GM21528 (cell line): ENCODE measurements at regions not wholly inside any gene's neighbourhood (a gene's known extent, or its start where the extent isn't known, plus 50 kb on each side); places are given as distances from the start of the nearest gene placed in this dataset.
A peak's percentile ranks its signal among the peaks of the same experiment; 100 is the strongest.

Experiments used
- ATAC-seq: cut with Tn5 transposase; IDR thresholded peaks from one replicate; pipeline ENCODE4 v1.9.1; 2021; ENCODE audit warnings: mild to moderate bottlenecking, moderate library complexity; ENCODE audit not compliant: unreplicated experiment, low FRiP score

- no peak for ATAC-seq
These were observed 155.8 kb downstream of the TDRD15 start for GRCh38 chr2:21279525-21279924.

GRCh38 chr2:21280793-21281192 is 157.0 kb downstream of the TDRD15 start:
- ATAC-seq, result no peak

- ATAC-seq, result no peak
These were observed 157.6 kb downstream of the TDRD15 start for GRCh38 chr2:21281384-21281783.

- no peak for ATAC-seq
These were observed 158.2 kb downstream of the TDRD15 start for GRCh38 chr2:21281791-21282514.

- no peak for ATAC-seq
These were observed 158.7 kb downstream of the TDRD15 start for GRCh38 chr2:21282515-21282898.

- no peak for ATAC-seq
These were observed 164.5 kb downstream of the TDRD15 start for GRCh38 chr2:21288299-21288698.

GRCh38 chr2:21288739-21289520 is 165.2 kb downstream of the TDRD15 start:
- ATAC-seq, result no peak

GRCh38 chr2:21289551-21289950 is 165.8 kb downstream of the TDRD15 start:
- no peak for ATAC-seq

- no peak for ATAC-seq
These were observed 166.2 kb downstream of the TDRD15 start for GRCh38 chr2:21289989-21290388.

- no peak for ATAC-seq
These were observed 167.7 kb downstream of the TDRD15 start for GRCh38 chr2:21291426-21291825.

GRCh38 chr2:21294446-21294845 is 170.7 kb downstream of the TDRD15 start:
- no peak for ATAC-seq

GRCh38 chr2:21299411-21299810 is 175.6 kb downstream of the TDRD15 start:
- no peak for ATAC-seq

- ATAC-seq, result no peak
These were observed 178.2 kb downstream of the TDRD15 start for GRCh38 chr2:21301871-21302455.

- ATAC-seq, result no peak
These were observed 180.1 kb downstream of the TDRD15 start for GRCh38 chr2:21303876-21304275.

- ATAC-seq, result no peak
These were observed 181.8 kb downstream of the TDRD15 start for GRCh38 chr2:21305581-21305980.

- ATAC-seq, result no peak
These were observed 182.5 kb downstream of the TDRD15 start for GRCh38 chr2:21306235-21306634.

- no peak for ATAC-seq
These were observed 183.3 kb downstream of the TDRD15 start for GRCh38 chr2:21307037-21307436.

GRCh38 chr2:21310493-21310892 is 186.7 kb downstream of the TDRD15 start:
- no peak for ATAC-seq

GRCh38 chr2:21314322-21314835 is 190.6 kb downstream of the TDRD15 start:
- no peak for ATAC-seq

GRCh38 chr2:21317131-21317530 is 193.4 kb downstream of the TDRD15 start:
- ATAC-seq, result peak; percentile 84

- ATAC-seq, result no peak
These were observed 194.5 kb downstream of the TDRD15 start for GRCh38 chr2:21318263-21318662.
